HL-60 (cell line): ENCODE measurements at regions not wholly inside any gene's neighbourhood (a gene's known extent, or its start where the extent isn't known, plus 50 kb on each side); places are given as distances from the start of the nearest gene placed in this dataset.

Experiments used
- CTCF ChIP-seq: IDR thresholded peaks from one replicate; pipeline ENCODE4 v1.5.1; 2011; ENCODE audit warnings: low read length, control low read depth, inconsistent platforms; ENCODE audit not compliant: insufficient read depth
- GABPA ChIP-seq: IDR thresholded peaks from 2 replicates; pipeline ENCODE4 v1.6.1; 2012; ENCODE audit warnings: low read depth
- POLR2AphosphoS5 ChIP-seq: IDR thresholded peaks from 2 replicates; pipeline ENCODE4 v1.6.1; 2012; ENCODE audit warnings: low read depth
- SPI1 ChIP-seq: IDR thresholded peaks from 2 replicates; pipeline ENCODE4 v1.6.1; 2012; ENCODE audit warnings: low read depth, mild to moderate bottlenecking, borderline replicate concordance

- TF ChIP-seq CTCF: no peak
- TF ChIP-seq GABPA: no peak
- TF ChIP-seq POLR2AphosphoS5: no peak
- TF ChIP-seq SPI1: no peak
Measured at GRCh38 chr5:120872297-120872696, 408.2 kb downstream of the PRR16 start.
